Type B pancreatic cell (in vitro differentiated cells): ENCODE measurements at regions not wholly inside any gene's neighbourhood (a gene's known extent, or its start where the extent isn't known, plus 50 kb on each side); places are given as distances from the start of the nearest gene placed in this dataset.

Experiments
- DNase-seq: peaks from one replicate; pipeline ENCODE4 v3.0.0; 2021; ENCODE audit warnings: mixed read lengths; ENCODE audit not compliant: unreplicated experiment; ENCODE audit errors: extremely low spot score
- H3K27ac Mint-ChIP-seq: 2 replicates; pipeline ENCODE4 v1.8.0; 2021; ENCODE audit warnings: mild to moderate bottlenecking, mixed read lengths
- H3K27me3 Mint-ChIP-seq: 2 replicates; pipeline ENCODE4 v1.8.0; 2021; ENCODE audit warnings: mixed read lengths
- H3K36me3 Mint-ChIP-seq: 2 replicates; pipeline ENCODE4 v1.8.0; 2021; ENCODE audit warnings: mixed read lengths
- H3K4me1 Mint-ChIP-seq: one replicate; pipeline ENCODE4 v1.8.0; 2021; ENCODE audit warnings: mixed read lengths; ENCODE audit not compliant: unreplicated experiment
- H3K4me3 Mint-ChIP-seq: 2 replicates; pipeline ENCODE4 v1.8.0; 2021; ENCODE audit warnings: mild to moderate bottlenecking, mixed read lengths
- H3K9me3 Mint-ChIP-seq: 2 replicates; pipeline ENCODE4 v1.8.0; 2021; ENCODE audit warnings: mixed read lengths
- CTCF ChIP-seq: fragments of 200-600 bp; sonication (generic); conservative IDR thresholded peaks from 2 replicates; pipeline ENCODE4 v1.5.0; 2021; ENCODE audit warnings: antibody characterized with exemption, mild to moderate bottlenecking

GRCh38 chr15:26242565-26243071 lies 379.5 kb upstream of the ATP10A start:
- H3K9me3 Mint-ChIP-seq, result no peaks in the 10 kb centered on the region
- no peak for TF ChIP-seq CTCF
- no peak overlapping the region for H3K4me3 Mint-ChIP-seq
- no peak overlapping the region for H3K27ac Mint-ChIP-seq
- no peaks in the 10 kb centered on the region for H3K4me1 Mint-ChIP-seq
- no peaks in the 10 kb centered on the region for H3K36me3 Mint-ChIP-seq
- peaks cover 7% of the 10 kb centered on the region for H3K27me3 Mint-ChIP-seq
- DNase-seq, result no peak

- DNase-seq, result no peak
These were observed 372.7 kb upstream of the ATP10A start for GRCh38 chr15:26235864-26236263.

GRCh38 chr15:26234976-26235767 lies 372.0 kb upstream of the ATP10A start:
- H3K27ac Mint-ChIP-seq, result no peak overlapping the region
- peaks cover 4% of the 10 kb centered on the region for H3K27me3 Mint-ChIP-seq
- no peak for DNase-seq
- TF ChIP-seq CTCF, result no peak
- H3K9me3 Mint-ChIP-seq, result no peaks in the 10 kb centered on the region
- H3K4me1 Mint-ChIP-seq, result peaks cover 5% of the 10 kb centered on the region
- H3K4me3 Mint-ChIP-seq, result no peak overlapping the region
- no peaks in the 10 kb centered on the region for H3K36me3 Mint-ChIP-seq

More at GRCh38 chr15:26235864-26236263, 372.7 kb upstream of the ATP10A start:
- H3K4me1 Mint-ChIP-seq, result peaks cover 5% of the 10 kb centered on the region
- no peaks in the 10 kb centered on the region for H3K9me3 Mint-ChIP-seq
- no peak overlapping the region for H3K4me3 Mint-ChIP-seq
- peaks cover 4% of the 10 kb centered on the region for H3K27me3 Mint-ChIP-seq
- TF ChIP-seq CTCF, result no peak
- H3K27ac Mint-ChIP-seq, result no peak overlapping the region
- no peaks in the 10 kb centered on the region for H3K36me3 Mint-ChIP-seq

- DNase-seq, result no peak
- no peaks in the 10 kb centered on the region for H3K36me3 Mint-ChIP-seq
These were observed 369.6 kb upstream of the ATP10A start for GRCh38 chr15:26232691-26233090.

GRCh38 chr15:26231096-26231495 lies 368.0 kb upstream of the ATP10A start:
- no peak for TF ChIP-seq CTCF
- Mint-ChIP-seq H3K27me3 (peaks cover 4% of the 10 kb centered on the region), H3K36me3 (no peaks in the 10 kb centered on the region), H3K27ac (no peak overlapping the region), H3K4me1 (peaks cover 5% of the 10 kb centered on the region), H3K4me3 (no peak overlapping the region), H3K9me3 (no peaks in the 10 kb centered on the region)
- DNase-seq, result no peak

More at GRCh38 chr15:26232691-26233090, 369.6 kb upstream of the ATP10A start:
- H3K27me3 Mint-ChIP-seq, result peaks cover 4% of the 10 kb centered on the region
- no peak overlapping the region for H3K4me3 Mint-ChIP-seq
- H3K27ac Mint-ChIP-seq, result no peak overlapping the region
- no peaks in the 10 kb centered on the region for H3K9me3 Mint-ChIP-seq
- H3K4me1 Mint-ChIP-seq, result peaks cover 5% of the 10 kb centered on the region
- no peak for TF ChIP-seq CTCF
